ENCODE measurements at regions not wholly inside any gene's neighbourhood (a gene's known extent, or its start where the extent isn't known, plus 50 kb on each side); places are given as distances from the start of the nearest gene placed in this dataset.

GRCh38 chr6:66687611-66688140, 980.6 kb upstream of the EYS start:
- in situ Hi-C loops (cut with MboI; ENCODE audit: low pct_ligation_motif_present in 1 of 4, low pct_unique_long_range_greater_than_20kb in 1 of 4, low sequenced_read_pairs in 3 of 4) (no loop called here), intact Hi-C loops (cut with DNase I; ENCODE audit: low total_unique reads) (no loop called here)
- no peaks in the 10 kb centered on the region for H3K4me1 ChIP-seq
- no peak overlapping the region for H3K4me3 ChIP-seq
- no peaks in the 10 kb centered on the region for H3K27me3 ChIP-seq
- no peak for TF ChIP-seq POLR2AphosphoS5 (IDR thresholded peaks at IDR 0.05)
- no peak for TF ChIP-seq EP300 (IDR thresholded peaks at IDR 0.05; ENCODE audit: low read depth)
- TF ChIP-seq CTCF (IDR thresholded peaks at IDR 0.05): no peak
- TF ChIP-seq POLR2A (IDR thresholded peaks at IDR 0.05): no peak
- H3K27ac ChIP-seq: no peak overlapping the region
- H3K36me3 ChIP-seq: no peaks in the 10 kb centered on the region
- DNase-seq: no peak
- no peaks in the 10 kb centered on the region for H3K9me3 ChIP-seq
- WGBS, 2 donors (ENCODE audit: low coverage in 1 of 2): 43 to 49% methylated on average over 3 of the region's 3 CpGs

DNA sequence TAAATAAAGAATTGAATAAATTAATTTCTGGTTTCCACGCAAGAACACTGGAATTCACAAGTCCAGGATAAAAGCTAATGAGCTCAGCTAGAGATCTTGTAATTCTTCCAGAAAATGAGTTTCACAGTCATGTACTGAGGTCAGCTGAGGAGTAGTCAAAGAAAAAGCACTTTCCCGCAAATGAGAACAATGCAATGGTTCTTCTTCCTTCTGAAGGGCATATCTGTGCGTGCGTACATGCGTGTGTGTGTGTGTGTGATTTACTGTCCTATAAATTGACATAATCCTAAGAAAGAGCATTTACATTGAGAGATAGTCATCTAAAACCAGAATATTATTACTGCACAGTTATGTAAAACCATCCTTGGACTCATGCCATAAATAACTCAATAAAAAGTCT, 968.9 kb upstream of the EYS start:
- no peak overlapping the region for H3K27ac ChIP-seq
- H3K9me3 ChIP-seq: no peaks in the 10 kb centered on the region
- no peaks in the 10 kb centered on the region for H3K36me3 ChIP-seq
- H3K4me1 ChIP-seq: no peaks in the 10 kb centered on the region
- H3K4me3 ChIP-seq: no peak overlapping the region
- WGBS, 2 donors (ENCODE audit: low coverage in 1 of 2): 82 to 87% methylated on average over 5 of the region's 5 CpGs
- intact Hi-C loops (cut with DNase I; ENCODE audit: low total_unique reads) (no loop called here), in situ Hi-C loops (cut with MboI; ENCODE audit: low pct_ligation_motif_present in 1 of 4, low pct_unique_long_range_greater_than_20kb in 1 of 4, low sequenced_read_pairs in 3 of 4) (no loop called here)
- DNase-seq: no peak
- no peaks in the 10 kb centered on the region for H3K27me3 ChIP-seq
- TF ChIP-seq EP300 (IDR thresholded peaks at IDR 0.05; ENCODE audit: low read depth): no peak
- no peak for TF ChIP-seq CTCF (IDR thresholded peaks at IDR 0.05)
- no peak for TF ChIP-seq POLR2A (IDR thresholded peaks at IDR 0.05)
- no peak for TF ChIP-seq POLR2AphosphoS5 (IDR thresholded peaks at IDR 0.05)

DNA sequence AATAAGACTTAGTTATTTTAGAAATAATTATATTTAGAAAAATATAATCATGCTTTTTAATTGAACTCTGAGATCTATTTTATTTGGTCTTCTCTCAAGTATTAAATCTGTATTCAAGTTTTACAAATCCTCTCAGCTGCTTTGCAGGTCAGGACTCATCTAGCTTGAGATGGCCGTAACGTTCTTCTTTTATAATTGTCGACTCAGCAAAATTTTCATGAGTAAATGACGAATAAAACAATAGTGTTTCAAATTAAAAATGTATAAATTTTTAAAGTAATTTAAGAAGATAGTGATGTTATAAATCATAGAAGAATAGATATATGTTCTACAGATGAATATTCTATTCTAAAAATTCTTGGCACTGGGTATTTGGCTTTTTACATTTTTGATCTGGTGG, 957.1 kb upstream of the EYS start:
- Histone ChIP-seq H3K27me3 (no peaks in the 10 kb centered on the region), H3K4me3 (no peak overlapping the region), H3K36me3 (no peaks in the 10 kb centered on the region), H3K9me3 (no peaks in the 10 kb centered on the region), H3K27ac (no peak overlapping the region), H3K4me1 (no peaks in the 10 kb centered on the region)
- TF ChIP-seq POLR2AphosphoS5 (IDR thresholded peaks at IDR 0.05) (no peak), CTCF (IDR thresholded peaks at IDR 0.05) (no peak), POLR2A (IDR thresholded peaks at IDR 0.05) (no peak), EP300 (IDR thresholded peaks at IDR 0.05; ENCODE audit: low read depth) (no peak)
- in situ Hi-C loops (cut with MboI; ENCODE audit: low pct_ligation_motif_present in 1 of 4, low pct_unique_long_range_greater_than_20kb in 1 of 4, low sequenced_read_pairs in 3 of 4): no loop called here
- DNase-seq: no peak
- WGBS, 2 donors (ENCODE audit: low coverage in 1 of 2): 86 to 94% methylated on average over 4 of the region's 4 CpGs
- intact Hi-C loops (cut with DNase I; ENCODE audit: low total_unique reads): no loop called here

DNA sequence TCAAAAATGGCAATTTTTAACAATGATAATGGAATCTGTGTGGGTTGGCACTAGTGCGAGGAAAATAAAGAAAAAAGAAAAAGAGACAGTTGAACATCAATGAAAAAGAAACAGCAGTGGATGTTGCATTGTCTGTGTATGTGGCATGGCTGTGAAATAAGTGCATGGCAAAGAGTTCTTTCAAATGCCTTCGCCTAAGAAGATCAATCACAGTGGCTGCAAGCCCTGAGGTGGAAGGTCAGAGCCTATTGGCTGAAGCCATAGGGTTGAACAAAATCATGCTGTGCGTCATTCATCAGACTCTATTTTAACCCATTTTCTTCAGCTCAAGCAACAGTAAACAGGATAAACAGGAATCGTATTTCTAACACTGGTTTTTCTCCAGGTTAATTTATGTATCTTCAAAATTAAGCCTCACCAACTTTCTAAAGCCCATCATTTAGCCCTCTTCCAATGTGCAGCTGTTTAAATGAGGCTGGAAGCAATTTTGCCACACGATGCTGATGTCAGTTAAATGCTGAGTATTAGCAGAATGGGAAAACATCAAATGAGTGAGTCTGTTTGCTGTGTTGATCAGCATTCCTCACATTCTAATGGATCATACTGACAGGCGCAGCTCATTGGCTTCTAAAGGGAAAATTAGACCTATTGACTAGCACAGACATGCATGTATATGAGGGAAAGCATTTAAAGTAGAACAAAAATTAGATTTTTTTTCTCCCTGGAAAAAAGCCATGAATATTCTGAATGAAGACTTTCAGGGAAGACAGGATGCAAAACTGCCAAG, 955.9 kb upstream of the EYS start:
- intact Hi-C loops (cut with DNase I; ENCODE audit: low total_unique reads): no loop called here
- H3K4me1 ChIP-seq: no peaks in the 10 kb centered on the region
- no peaks in the 10 kb centered on the region for H3K9me3 ChIP-seq
- WGBS, 2 donors (ENCODE audit: low coverage in 1 of 2): 57 to 63% methylated on average over 6 of the region's 6 CpGs
- TF ChIP-seq POLR2AphosphoS5 (IDR thresholded peaks at IDR 0.05) (no peak), EP300 (IDR thresholded peaks at IDR 0.05; ENCODE audit: low read depth) (no peak), CTCF (IDR thresholded peaks at IDR 0.05) (no peak), POLR2A (IDR thresholded peaks at IDR 0.05) (no peak)
- H3K27me3 ChIP-seq: no peaks in the 10 kb centered on the region
- no peak overlapping the region for H3K4me3 ChIP-seq
- H3K36me3 ChIP-seq: no peaks in the 10 kb centered on the region
- in situ Hi-C loops (cut with MboI; ENCODE audit: low pct_ligation_motif_present in 1 of 4, low pct_unique_long_range_greater_than_20kb in 1 of 4, low sequenced_read_pairs in 3 of 4): no loop called here
- DNase-seq: no peak
- H3K27ac ChIP-seq: no peak overlapping the region
